Spleen (tissue), 7 donors: ENCODE measurements at regions not wholly inside any gene's neighbourhood (a gene's known extent, or its start where the extent isn't known, plus 50 kb on each side); places are given as distances from the start of the nearest gene placed in this dataset.

Experiments used
- POLR2AphosphoS5 ChIP-seq, 3 donors: sonication (generic); formaldehyde crosslinking; IDR thresholded peaks; one replicate each; pipeline ENCODE4 v1.5.1; 2017; ENCODE audit warnings: antibody characterized with exemption in 3 of 3
- TF ChIP-seq, protein P1 (sequence below), 11 experiments: fragments of 200-600 bp in 7 of 11; fragments of 450-650 bp in 4 of 11; sonication (generic) in 4 of 11; IDR thresholded peaks in 8 of 11; conservative IDR thresholded peaks in 3 of 11; 1 replicate in 7 of 11; 2 replicates in 4 of 11; pipeline versions ENCODE4 v1.4.0 to v1.8.0; 2016 to 2021; ENCODE audit warnings: antibody characterized with exemption in 11 of 11, inconsistent platforms in 4 of 11, mild to moderate bottlenecking in 1 of 11
- donor health status: DM: no; HTN: no; CAD: no; lungs with moderate emphysema.
- donor health status: DM: no; HTN: no; CAD: no.
- donor health status: DM: no; HTN: no; CAD: no.

DNA sequence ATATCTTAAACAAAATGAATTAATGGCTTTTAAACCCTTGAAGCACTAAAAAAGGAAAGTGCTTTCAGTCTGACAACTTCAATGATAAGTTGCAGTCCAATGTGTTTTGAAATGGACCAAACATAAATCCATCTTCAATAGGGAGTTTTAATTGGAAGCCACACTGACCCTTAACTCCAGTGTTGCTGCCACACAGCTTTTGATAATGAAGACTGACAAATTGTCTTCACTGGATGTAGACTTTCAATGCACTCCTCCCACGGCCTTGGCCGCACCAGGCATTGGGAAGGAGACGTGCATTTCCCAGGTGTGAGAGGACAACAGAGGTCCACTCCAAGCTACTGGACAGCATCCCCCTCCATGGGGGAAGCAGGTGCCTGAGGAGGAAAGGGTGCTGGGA, 159.0 kb upstream of the NRP1 start:
- TF ChIP-seq POLR2AphosphoS5 (IDR thresholded peaks at IDR 0.05), result no peak
- TF ChIP-seq, protein P1, sequence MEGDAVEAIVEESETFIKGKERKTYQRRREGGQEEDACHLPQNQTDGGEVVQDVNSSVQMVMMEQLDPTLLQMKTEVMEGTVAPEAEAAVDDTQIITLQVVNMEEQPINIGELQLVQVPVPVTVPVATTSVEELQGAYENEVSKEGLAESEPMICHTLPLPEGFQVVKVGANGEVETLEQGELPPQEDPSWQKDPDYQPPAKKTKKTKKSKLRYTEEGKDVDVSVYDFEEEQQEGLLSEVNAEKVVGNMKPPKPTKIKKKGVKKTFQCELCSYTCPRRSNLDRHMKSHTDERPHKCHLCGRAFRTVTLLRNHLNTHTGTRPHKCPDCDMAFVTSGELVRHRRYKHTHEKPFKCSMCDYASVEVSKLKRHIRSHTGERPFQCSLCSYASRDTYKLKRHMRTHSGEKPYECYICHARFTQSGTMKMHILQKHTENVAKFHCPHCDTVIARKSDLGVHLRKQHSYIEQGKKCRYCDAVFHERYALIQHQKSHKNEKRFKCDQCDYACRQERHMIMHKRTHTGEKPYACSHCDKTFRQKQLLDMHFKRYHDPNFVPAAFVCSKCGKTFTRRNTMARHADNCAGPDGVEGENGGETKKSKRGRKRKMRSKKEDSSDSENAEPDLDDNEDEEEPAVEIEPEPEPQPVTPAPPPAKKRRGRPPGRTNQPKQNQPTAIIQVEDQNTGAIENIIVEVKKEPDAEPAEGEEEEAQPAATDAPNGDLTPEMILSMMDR (IDR thresholded peaks at IDR 0.05 in 8 of 11, conservative IDR thresholded peaks at IDR 0.05 in 3 of 11), result no peak
